ENCODE measurements at regions not wholly inside any gene's neighbourhood (a gene's known extent, or its start where the extent isn't known, plus 50 kb on each side); places are given as distances from the start of the nearest gene placed in this dataset.

GRCh38 chr14:25220514-25220913 lies 170.6 kb upstream of the STXBP6 start:
- Histone ChIP-seq H3K4me1 (ENCODE audit: insufficient read depth, low read length) (no peaks in the 10 kb centered on the region), H4K20me1 (ENCODE audit: insufficient read depth, low read length) (no peaks in the 10 kb centered on the region), H3K9ac (ENCODE audit: insufficient read depth, low read depth, low read length) (no peak overlapping the region), H2AFZ (ENCODE audit: low read length) (no peak overlapping the region), H3K27me3 (ENCODE audit: control insufficient read depth in 1 of 2, insufficient read depth in 2 of 2, low read length in 2 of 2) (no peaks in the 10 kb centered on the region), H3K36me3 (replicated peaks in 1 of 2; ENCODE audit: control insufficient read depth in 1 of 2, insufficient read depth in 2 of 2, low read length in 2 of 2) (no peaks in the 10 kb centered on the region), H3K79me2 (ENCODE audit: insufficient read depth, low read length) (no peaks in the 10 kb centered on the region), H3K9me3 (ENCODE audit: low read length) (no peaks in the 10 kb centered on the region), H3K4me2 (ENCODE audit: low read depth, low read length) (no peak overlapping the region), H3K4me3 (replicated peaks in 1 of 3; ENCODE audit: insufficient read depth in 1 of 3, low read depth in 2 of 3, low read length in 3 of 3) (no peak overlapping the region), H3K27ac (ENCODE audit: extremely low read length, insufficient read depth, low read length) (no peak overlapping the region)
- ChIA-PET CTCF (ENCODE audit: low intra/inter-chr PET ratio, low total read pairs) (no interaction called here), POLR2A (no interaction called here)
- no TSS peak for BruUV-seq (replicated peaks)
- ATAC-seq (no peak), FAIRE-seq (no peak), DNase-seq (ENCODE audit: low spot score) (no peak)
- intact Hi-C loops (cut with micrococcal nuclease; ENCODE audit: unreplicated experiment) (no loop called here), in situ Hi-C loops (cut with HindIII; ENCODE audit: extremely low pct_ligation_motif_present, low pct_unique_long_range_greater_than_20kb) (no loop called here)
- TF ChIP-seq HMGA1 (CRISPR knock-in tag; conservative IDR thresholded peaks at IDR 0.05): no peak
- no peak for TF ChIP-seq THAP8 (CRISPR knock-in tag; IDR thresholded peaks at IDR 0.05; ENCODE audit: borderline replicate concordance)
- no peak for TF ChIP-seq RARA (CRISPR knock-in tag; IDR thresholded peaks at IDR 0.05)
- no peak for TF ChIP-seq ZNF607 (CRISPR knock-in tag; IDR thresholded peaks at IDR 0.05; ENCODE audit: borderline replicate concordance)
- TF ChIP-seq MTF1 (CRISPR knock-in tag; IDR thresholded peaks at IDR 0.05): no peak
- TF ChIP-seq SATB2 (CRISPR knock-in tag; IDR thresholded peaks at IDR 0.05): no peak
- no peak for TF ChIP-seq RBM39 (IDR thresholded peaks at IDR 0.05; ENCODE audit: low read depth, low read length, poor library complexity, severe bottlenecking)
- no peak for TF ChIP-seq CBX1 (IDR thresholded peaks at IDR 0.05; ENCODE audit: low read depth)
- no peak for TF ChIP-seq AHDC1 (CRISPR knock-in tag; IDR thresholded peaks at IDR 0.05; ENCODE audit: borderline replicate concordance)
- TF ChIP-seq HNRNPLL (IDR thresholded peaks at IDR 0.05; ENCODE audit: low read depth, low read length, poor library complexity, severe bottlenecking): no peak
- TF ChIP-seq ZNF451 (CRISPR knock-in tag; IDR thresholded peaks at IDR 0.05): no peak
- no peak for TF ChIP-seq HNRNPUL1 (IDR thresholded peaks at IDR 0.05; ENCODE audit: low read depth, low read length)
- no peak for TF ChIP-seq ZNF878 (CRISPR knock-in tag; IDR thresholded peaks at IDR 0.05)
- no peak for TF ChIP-seq ZNF275 (CRISPR knock-in tag; IDR thresholded peaks at IDR 0.05; ENCODE audit: borderline replicate concordance)
- TF ChIP-seq HHEX (CRISPR knock-in tag; IDR thresholded peaks at IDR 0.05): no peak
- no peak for TF ChIP-seq ZNF703 (CRISPR knock-in tag; IDR thresholded peaks at IDR 0.05; ENCODE audit: borderline replicate concordance)
- no peak for TF ChIP-seq ATF1 (CRISPR knock-in tag; IDR thresholded peaks at IDR 0.05)

Data from HepG2 (cell line).